Neural progenitor cell (in vitro differentiated cells): ENCODE measurements at regions not wholly inside any gene's neighbourhood (a gene's known extent, or its start where the extent isn't known, plus 50 kb on each side); places are given as distances from the start of the nearest gene placed in this dataset.

Experiments
- DNase-seq: peaks from one replicate; pipeline ENCODE4 v3.0.0-alpha.2; 2016; ENCODE audit warnings: low spot score
- H2AFZ ChIP-seq: fragments of 200-600 bp; sonication (generic); replicated peaks from 2 replicates; pipeline ENCODE4 v1.6.1; 2016; ENCODE audit warnings: antibody characterized with exemption
- H3F3A ChIP-seq: fragments of 200-600 bp; sonication (generic); 2 replicates; pipeline ENCODE4 v1.6.1; 2016; ENCODE audit warnings: antibody characterized with exemption, low read depth
- H3K27ac ChIP-seq: fragments of 200-600 bp; sonication (generic); 2 replicates; pipeline ENCODE4 v1.5.1; 2016; ENCODE audit warnings: mild to moderate bottlenecking
- H3K27me3 ChIP-seq: fragments of 200-600 bp; sonication (generic); 2 replicates; pipeline ENCODE4 v1.6.1; 2016; ENCODE audit warnings: mild to moderate bottlenecking, moderate library complexity
- H3K36me3 ChIP-seq: fragments of 200-600 bp; sonication (generic); 2 replicates; pipeline ENCODE4 v1.5.1; 2016
- H3K4me1 ChIP-seq: fragments of 200-600 bp; sonication (generic); 2 replicates; pipeline ENCODE4 v1.6.1; 2016; ENCODE audit warnings: mixed run types
- H3K4me2 ChIP-seq: fragments of 200-600 bp; sonication (generic); 2 replicates; pipeline ENCODE4 v1.6.1; 2016
- H3K4me3 ChIP-seq: fragments of 200-600 bp; sonication (generic); 2 replicates; pipeline ENCODE4 v1.5.1; 2016
- H3K79me2 ChIP-seq: fragments of 200-600 bp; sonication (generic); 2 replicates; pipeline ENCODE4 v1.6.1; 2016; ENCODE audit warnings: low read depth
- H3K9ac ChIP-seq: fragments of 200-600 bp; sonication (generic); 2 replicates; pipeline ENCODE4 v1.6.1; 2016
- H3K9me3 ChIP-seq: fragments of 200-600 bp; sonication (generic); 2 replicates; pipeline ENCODE4 v1.5.1; 2016; ENCODE audit warnings: low read depth
- H4K20me1 ChIP-seq: fragments of 200-600 bp; sonication (generic); 2 replicates; pipeline ENCODE4 v1.6.1; 2016; ENCODE audit warnings: low read depth
- H3K27ac Mint-ChIP-seq: 3 replicates; pipeline ENCODE4 v1.8.0; 2021; ENCODE audit warnings: mixed read lengths
- H3K27me3 Mint-ChIP-seq: 2 replicates; pipeline ENCODE4 v1.8.0; 2022; ENCODE audit warnings: low read depth, mild to moderate bottlenecking, inconsistent platforms, moderate library complexity, mixed read lengths; ENCODE audit not compliant: insufficient read depth
- H3K36me3 Mint-ChIP-seq: 3 replicates; pipeline ENCODE4 v1.8.0; 2021; ENCODE audit warnings: mixed read lengths
- H3K4me1 Mint-ChIP-seq: 3 replicates; pipeline ENCODE4 v1.8.0; 2021; ENCODE audit warnings: mixed read lengths
- H3K4me3 Mint-ChIP-seq: 3 replicates; pipeline ENCODE4 v1.8.0; 2021; ENCODE audit warnings: mild to moderate bottlenecking, moderate library complexity, mixed read lengths
- H3K9me3 Mint-ChIP-seq: 3 replicates; pipeline ENCODE4 v1.8.0; 2020; ENCODE audit warnings: mixed read lengths
- CTCF ChIP-seq: fragments of 200-600 bp; sonication (generic); IDR thresholded peaks from 2 replicates; pipeline ENCODE4 v1.5.1; 2017; ENCODE audit warnings: antibody characterized with exemption, mild to moderate bottlenecking
- EZH2 ChIP-seq: fragments of 200-600 bp; sonication (generic); IDR thresholded peaks from 2 replicates; pipeline ENCODE4 v1.6.1; 2017; ENCODE audit warnings: antibody characterized with exemption, mild to moderate bottlenecking, moderate library complexity
- EZH2phosphoT487 ChIP-seq: fragments of 200-600 bp; sonication (generic); IDR thresholded peaks from 2 replicates; pipeline ENCODE4 v1.6.1; 2017; ENCODE audit warnings: antibody characterized with exemption

GRCh38 chr13:73677048-73677601 is 457.1 kb downstream of the KLF12 start:
- H3K36me3 Mint-ChIP-seq: peaks cover 3% of the 10 kb centered on the region
- Histone ChIP-seq H3K4me2 (no peak overlapping the region), H3K9ac (no peak overlapping the region), H3F3A (no peaks in the 10 kb centered on the region), H4K20me1 (no peaks in the 10 kb centered on the region), H3K4me1 (no peaks in the 10 kb centered on the region), H3K27ac (no peak overlapping the region), H2AFZ (no peak overlapping the region), H3K36me3 (no peaks in the 10 kb centered on the region), H3K4me3 (no peak overlapping the region), H3K27me3 (no peaks in the 10 kb centered on the region), H3K79me2 (no peaks in the 10 kb centered on the region), H3K9me3 (no peaks in the 10 kb centered on the region)
- no peak overlapping the region for H3K27ac Mint-ChIP-seq
- TF ChIP-seq CTCF (no peak), EZH2phosphoT487 (no peak), EZH2 (no peak)
- H3K4me1 Mint-ChIP-seq: peaks cover 5% of the 10 kb centered on the region
- no peak for DNase-seq
- no peak overlapping the region for H3K4me3 Mint-ChIP-seq
- no peaks in the 10 kb centered on the region for H3K27me3 Mint-ChIP-seq
- H3K9me3 Mint-ChIP-seq: no peaks in the 10 kb centered on the region

- Histone ChIP-seq H3K4me2 (no peak overlapping the region), H3K4me1 (no peaks in the 10 kb centered on the region), H3K9ac (no peak overlapping the region), H3K27ac (no peak overlapping the region), H3F3A (no peaks in the 10 kb centered on the region), H3K4me3 (no peak overlapping the region), H3K27me3 (no peaks in the 10 kb centered on the region), H3K36me3 (no peaks in the 10 kb centered on the region), H4K20me1 (no peaks in the 10 kb centered on the region), H2AFZ (no peak overlapping the region), H3K9me3 (no peaks in the 10 kb centered on the region), H3K79me2 (no peaks in the 10 kb centered on the region)
- no peak for DNase-seq
- H3K4me1 Mint-ChIP-seq: peaks cover 5% of the 10 kb centered on the region
- H3K4me3 Mint-ChIP-seq: no peak overlapping the region
- TF ChIP-seq CTCF (no peak), EZH2 (no peak), EZH2phosphoT487 (no peak)
- H3K27ac Mint-ChIP-seq: no peak overlapping the region
- H3K36me3 Mint-ChIP-seq: peaks cover 2% of the 10 kb centered on the region
- no peaks in the 10 kb centered on the region for H3K27me3 Mint-ChIP-seq
- H3K9me3 Mint-ChIP-seq: no peaks in the 10 kb centered on the region
Observed at GRCh38 chr13:73676550-73677047, 457.6 kb downstream of the KLF12 start.

GRCh38 chr13:73675821-73676220 is 458.4 kb downstream of the KLF12 start:
- Mint-ChIP-seq H3K4me1 (peaks cover 5% of the 10 kb centered on the region), H3K9me3 (no peaks in the 10 kb centered on the region), H3K36me3 (no peaks in the 10 kb centered on the region), H3K4me3 (no peak overlapping the region), H3K27ac (no peak overlapping the region), H3K27me3 (no peaks in the 10 kb centered on the region)
- Histone ChIP-seq H3K27ac (no peak overlapping the region), H3K4me2 (no peak overlapping the region), H3K9me3 (no peaks in the 10 kb centered on the region), H3K79me2 (no peaks in the 10 kb centered on the region), H2AFZ (no peak overlapping the region), H3F3A (no peaks in the 10 kb centered on the region), H4K20me1 (no peaks in the 10 kb centered on the region), H3K9ac (no peak overlapping the region), H3K36me3 (no peaks in the 10 kb centered on the region), H3K27me3 (no peaks in the 10 kb centered on the region), H3K4me1 (no peaks in the 10 kb centered on the region), H3K4me3 (no peak overlapping the region)
- DNase-seq: no peak
- TF ChIP-seq EZH2: no peak
- TF ChIP-seq EZH2phosphoT487: no peak

GRCh38 chr13:73674570-73674969 is 459.6 kb downstream of the KLF12 start:
- TF ChIP-seq EZH2: no peak
- TF ChIP-seq EZH2phosphoT487: no peak
- no peak for TF ChIP-seq CTCF
- Histone ChIP-seq H2AFZ (no peak overlapping the region), H3K79me2 (no peaks in the 10 kb centered on the region), H3K4me1 (no peaks in the 10 kb centered on the region), H4K20me1 (no peaks in the 10 kb centered on the region), H3F3A (no peaks in the 10 kb centered on the region), H3K36me3 (no peaks in the 10 kb centered on the region), H3K9me3 (no peaks in the 10 kb centered on the region), H3K4me3 (no peak overlapping the region), H3K4me2 (no peak overlapping the region), H3K9ac (no peak overlapping the region), H3K27ac (no peak overlapping the region), H3K27me3 (no peaks in the 10 kb centered on the region)
- Mint-ChIP-seq H3K27me3 (no peaks in the 10 kb centered on the region), H3K27ac (no peak overlapping the region), H3K4me1 (peaks cover 5% of the 10 kb centered on the region), H3K4me3 (no peak overlapping the region), H3K9me3 (no peaks in the 10 kb centered on the region), H3K36me3 (no peaks in the 10 kb centered on the region)
- no peak for DNase-seq
